BJ (cell line): ENCODE measurements at regions not wholly inside any gene's neighbourhood (a gene's known extent, or its start where the extent isn't known, plus 50 kb on each side); places are given as distances from the start of the nearest gene placed in this dataset.

Experiments used
- CTCF ChIA-PET: fragments of 350-600 bp; formaldehyde crosslinking; extraction: SDS; loops from one replicate; lab custom pipeline; 2021; ENCODE audit warnings: antibody characterized with exemption, inconsistent platforms; lab: Yijun Ruan, JAX
- POLR2A ChIA-PET: fragments of 300-600 bp; sonication (Branson Sonifier 250); formaldehyde crosslinking; extraction: SDS; loops from one replicate; lab custom pipeline; 2021; ENCODE audit warnings: antibody characterized with exemption; lab: Charles Lee
- DNase-seq: peaks from one replicate; pipeline ENCODE4 v3.0.0-alpha.2; 2011; ENCODE audit warnings: low read depth
- H3K27me3 ChIP-seq: 2 replicates; pipeline ENCODE4 v1.6.0; 2011; ENCODE audit warnings: low read length; ENCODE audit not compliant: control insufficient read depth, insufficient read depth
- H3K36me3 ChIP-seq: 2 replicates; pipeline ENCODE4 v1.5.1; 2011; ENCODE audit warnings: low read length; ENCODE audit not compliant: control insufficient read depth, insufficient read depth
- H3K4me3 ChIP-seq: 2 replicates; pipeline ENCODE4 v1.5.1; 2011; ENCODE audit warnings: low read depth, mild to moderate bottlenecking, control low read depth, low read length
- TF ChIP-seq, protein P1 (sequence below): IDR thresholded peaks from 2 replicates; pipeline ENCODE4 v1.5.1; 2011; ENCODE audit warnings: low read depth, mild to moderate bottlenecking, control low read depth, inconsistent platforms, low read length, moderate library complexity; ENCODE audit not compliant: insufficient read depth

GRCh38 chrX:117636826-117637225 lies 479.8 kb downstream of the KLHL13 start:
- DNase-seq, result no peak
- ChIA-PET POLR2A (no interaction called here), CTCF (no interaction called here)
- TF ChIP-seq, protein P1, sequence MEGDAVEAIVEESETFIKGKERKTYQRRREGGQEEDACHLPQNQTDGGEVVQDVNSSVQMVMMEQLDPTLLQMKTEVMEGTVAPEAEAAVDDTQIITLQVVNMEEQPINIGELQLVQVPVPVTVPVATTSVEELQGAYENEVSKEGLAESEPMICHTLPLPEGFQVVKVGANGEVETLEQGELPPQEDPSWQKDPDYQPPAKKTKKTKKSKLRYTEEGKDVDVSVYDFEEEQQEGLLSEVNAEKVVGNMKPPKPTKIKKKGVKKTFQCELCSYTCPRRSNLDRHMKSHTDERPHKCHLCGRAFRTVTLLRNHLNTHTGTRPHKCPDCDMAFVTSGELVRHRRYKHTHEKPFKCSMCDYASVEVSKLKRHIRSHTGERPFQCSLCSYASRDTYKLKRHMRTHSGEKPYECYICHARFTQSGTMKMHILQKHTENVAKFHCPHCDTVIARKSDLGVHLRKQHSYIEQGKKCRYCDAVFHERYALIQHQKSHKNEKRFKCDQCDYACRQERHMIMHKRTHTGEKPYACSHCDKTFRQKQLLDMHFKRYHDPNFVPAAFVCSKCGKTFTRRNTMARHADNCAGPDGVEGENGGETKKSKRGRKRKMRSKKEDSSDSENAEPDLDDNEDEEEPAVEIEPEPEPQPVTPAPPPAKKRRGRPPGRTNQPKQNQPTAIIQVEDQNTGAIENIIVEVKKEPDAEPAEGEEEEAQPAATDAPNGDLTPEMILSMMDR, result no peak
- Histone ChIP-seq H3K27me3 (no peaks in the 10 kb centered on the region), H3K4me3 (no peak overlapping the region), H3K36me3 (no peaks in the 10 kb centered on the region)

DNA sequence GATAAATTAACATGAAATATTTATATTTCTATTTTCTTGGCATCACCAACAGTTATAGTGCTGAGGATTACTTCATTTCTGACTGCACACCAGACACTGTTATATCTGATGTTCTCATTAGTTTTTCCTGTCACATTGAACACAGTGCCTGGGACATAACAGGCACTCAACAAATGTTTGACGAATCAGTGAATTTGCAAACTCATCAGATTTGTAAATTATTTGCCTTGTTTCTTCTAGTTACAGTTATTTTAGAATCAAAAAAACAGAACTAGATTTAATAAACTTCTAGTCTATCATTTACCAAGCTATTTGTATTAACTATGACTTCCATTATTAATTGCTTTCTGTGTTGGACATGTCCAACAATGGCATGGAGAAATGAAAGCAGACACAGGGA lies 483.3 kb downstream of the KLHL13 start:
- TF ChIP-seq, protein P1, result no peak
- POLR2A ChIA-PET, result no interaction called here
- CTCF ChIA-PET, result no interaction called here

DNA sequence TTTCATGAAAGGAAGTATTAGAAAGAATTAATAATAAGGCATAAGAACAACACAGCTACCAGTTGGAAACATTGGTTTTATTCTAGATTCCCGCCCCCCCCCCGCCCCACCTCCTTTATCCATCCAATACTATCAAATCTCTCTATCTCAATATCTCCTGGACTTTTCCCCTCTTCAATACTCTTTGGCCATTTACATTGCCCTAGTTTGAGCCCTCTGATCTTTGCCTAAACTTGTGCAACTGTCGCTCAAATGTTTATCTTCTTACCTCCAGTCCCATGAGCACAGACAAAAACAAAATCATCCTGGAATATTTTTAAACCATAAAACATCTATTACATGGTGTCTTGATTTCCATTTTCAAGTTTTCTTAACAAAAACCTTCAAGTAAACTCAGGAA lies 488.2 kb downstream of the KLHL13 start:
- CTCF ChIA-PET, result no interaction called here
- TF ChIP-seq, protein P1, result no peak
- no peak overlapping the region for H3K4me3 ChIP-seq

More for the DNA sequence above, 483.3 kb downstream of the KLHL13 start:
- DNase-seq, result no peak
- H3K36me3 ChIP-seq, result no peaks in the 10 kb centered on the region
- no peaks in the 10 kb centered on the region for H3K27me3 ChIP-seq
- no peak overlapping the region for H3K4me3 ChIP-seq

GRCh38 chrX:117610806-117611205 lies 505.8 kb downstream of the KLHL13 start:
- CTCF ChIA-PET, result no interaction called here
- TF ChIP-seq, protein P1, result no peak
- Histone ChIP-seq H3K27me3 (no peaks in the 10 kb centered on the region), H3K4me3 (no peak overlapping the region), H3K36me3 (no peaks in the 10 kb centered on the region)
- DNase-seq, result no peak
- POLR2A ChIA-PET, result no interaction called here

More for the DNA sequence above, 488.2 kb downstream of the KLHL13 start:
- POLR2A ChIA-PET, result no interaction called here
- H3K36me3 ChIP-seq, result no peaks in the 10 kb centered on the region
- H3K27me3 ChIP-seq, result no peaks in the 10 kb centered on the region
- DNase-seq, result no peak

- Histone ChIP-seq H3K27me3 (no peaks in the 10 kb centered on the region), H3K36me3 (no peaks in the 10 kb centered on the region), H3K4me3 (no peak overlapping the region)
- TF ChIP-seq, protein P1, result no peak
- ChIA-PET CTCF (no interaction called here), POLR2A (no interaction called here)
- DNase-seq, result no peak
These were observed 506.6 kb downstream of the KLHL13 start for GRCh38 chrX:117610049-117610448.
